ENCODE measurements at regions not wholly inside any gene's neighbourhood (a gene's known extent, or its start where the extent isn't known, plus 50 kb on each side); places are given as distances from the start of the nearest gene placed in this dataset.

DNA sequence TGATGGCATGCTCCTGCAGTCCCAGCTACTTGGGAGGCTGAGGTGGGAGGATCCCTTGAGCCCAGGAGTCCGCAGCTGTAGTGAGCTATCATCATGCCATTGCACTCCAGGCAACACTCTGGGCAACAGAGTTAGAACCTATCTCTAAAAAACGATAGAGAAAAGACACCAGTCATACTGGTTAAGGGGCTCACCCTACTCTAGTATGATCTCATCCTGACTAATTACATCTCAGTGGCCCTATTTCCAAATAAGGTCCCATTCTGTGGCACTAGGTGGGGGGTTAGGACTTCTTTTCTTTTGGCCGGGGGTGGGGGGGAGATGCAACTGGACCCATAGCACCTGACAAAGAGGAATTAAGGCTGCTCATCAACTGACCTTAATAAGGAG lies 163.2 kb upstream of the NCK2 start:
- TF ChIP-seq, protein P1, sequence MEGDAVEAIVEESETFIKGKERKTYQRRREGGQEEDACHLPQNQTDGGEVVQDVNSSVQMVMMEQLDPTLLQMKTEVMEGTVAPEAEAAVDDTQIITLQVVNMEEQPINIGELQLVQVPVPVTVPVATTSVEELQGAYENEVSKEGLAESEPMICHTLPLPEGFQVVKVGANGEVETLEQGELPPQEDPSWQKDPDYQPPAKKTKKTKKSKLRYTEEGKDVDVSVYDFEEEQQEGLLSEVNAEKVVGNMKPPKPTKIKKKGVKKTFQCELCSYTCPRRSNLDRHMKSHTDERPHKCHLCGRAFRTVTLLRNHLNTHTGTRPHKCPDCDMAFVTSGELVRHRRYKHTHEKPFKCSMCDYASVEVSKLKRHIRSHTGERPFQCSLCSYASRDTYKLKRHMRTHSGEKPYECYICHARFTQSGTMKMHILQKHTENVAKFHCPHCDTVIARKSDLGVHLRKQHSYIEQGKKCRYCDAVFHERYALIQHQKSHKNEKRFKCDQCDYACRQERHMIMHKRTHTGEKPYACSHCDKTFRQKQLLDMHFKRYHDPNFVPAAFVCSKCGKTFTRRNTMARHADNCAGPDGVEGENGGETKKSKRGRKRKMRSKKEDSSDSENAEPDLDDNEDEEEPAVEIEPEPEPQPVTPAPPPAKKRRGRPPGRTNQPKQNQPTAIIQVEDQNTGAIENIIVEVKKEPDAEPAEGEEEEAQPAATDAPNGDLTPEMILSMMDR (IDR thresholded peaks at IDR 0.05; ENCODE audit: low read depth, low read length, poor library complexity, severe bottlenecking) = no peak
- no peak for TF ChIP-seq EZH2phosphoT487 (IDR thresholded peaks at IDR 0.05; ENCODE audit: borderline replicate concordance, low read length)

All from DOHH2 (cell line).